ENCODE measurements at regions not wholly inside any gene's neighbourhood (a gene's known extent, or its start where the extent isn't known, plus 50 kb on each side); places are given as distances from the start of the nearest gene placed in this dataset.

DNA sequence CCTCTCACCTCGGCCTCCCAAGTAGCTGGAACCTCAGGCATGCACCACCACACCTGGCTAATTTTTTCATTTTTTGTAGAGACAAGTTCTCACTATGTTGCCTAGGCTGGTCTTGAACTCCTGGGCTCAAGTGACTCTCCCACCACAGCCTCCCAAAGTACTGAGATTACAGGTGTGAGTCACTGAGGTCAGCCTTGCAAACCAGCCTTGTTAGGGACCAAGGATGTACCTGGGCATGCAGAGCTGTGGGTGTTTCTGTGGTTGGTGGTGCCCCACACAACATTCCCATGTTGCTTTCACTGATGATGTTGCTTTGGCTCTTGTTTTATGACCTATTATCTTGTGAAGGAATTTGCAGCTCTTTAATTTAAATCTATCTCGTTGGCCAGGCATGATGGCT is 54.8 kb downstream of the OTUD1 start (continued):
- no peak for TF ChIP-seq JUND (IDR thresholded peaks at IDR 0.05; ENCODE audit: low read length)
- TF ChIP-seq USF2 (IDR thresholded peaks at IDR 0.05; ENCODE audit: low read length): no peak
